Activated CD4-positive, CD25-positive, alpha-beta regulatory T cell treated with anti-CD3 and anti-CD28 coated beads, Interleukin-2, amount 50 U/mL, for 24 hours (primary cell): ENCODE measurements at regions not wholly inside any gene's neighbourhood (a gene's known extent, or its start where the extent isn't known, plus 50 kb on each side); places are given as distances from the start of the nearest gene placed in this dataset.
"Not testable (repeated sequence)": the region's sequence is repeated elsewhere in the genome, so short reads cannot be mapped to it uniquely, and the experiment has no call there.

Source experiments
- ATAC-seq, 2 donors: fragments of 150-1000 bp; cut with Tn5 transposase; one replicate each; pipeline ENCODE4 v1.10.0; 2021; ENCODE audit warnings: mild to moderate bottlenecking in 1 of 2, moderate library complexity in 1 of 2

- ATAC-seq, result no peak
Measured at GRCh38 chr5:104353371-104353770, 790.8 kb upstream of the NUDT12 start.

GRCh38 chr5:104352954-104353353 lies 790.4 kb upstream of the NUDT12 start:
- ATAC-seq, result no peak

DNA sequence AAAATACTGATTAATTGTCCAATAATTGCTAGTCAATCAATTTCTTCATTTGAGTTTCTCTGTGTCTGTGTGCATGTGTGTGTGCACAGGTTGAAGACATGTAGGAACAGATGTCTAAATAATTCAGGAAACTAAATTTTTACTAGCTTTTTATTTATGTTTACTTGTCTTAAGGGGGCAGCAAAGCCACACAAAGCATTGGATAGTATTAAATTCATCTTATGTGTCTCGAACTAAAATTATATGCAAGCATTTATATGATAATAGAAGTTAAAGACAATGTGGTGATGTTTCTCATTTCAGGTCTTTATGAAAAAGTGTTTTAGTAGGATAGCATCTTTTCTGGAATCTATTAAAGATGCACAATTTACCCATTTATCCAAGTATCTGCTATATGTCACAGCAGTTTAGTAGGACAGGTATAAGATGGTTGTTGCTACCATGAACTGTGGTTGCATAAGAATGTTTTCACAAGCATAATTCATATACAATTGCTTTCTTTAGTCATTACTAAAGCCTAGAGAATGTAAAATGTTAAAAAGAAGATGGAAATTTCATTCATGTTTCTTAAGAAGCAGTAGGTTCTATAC lies 784.6 kb upstream of the NUDT12 start:
- ATAC-seq, result no peak

DNA sequence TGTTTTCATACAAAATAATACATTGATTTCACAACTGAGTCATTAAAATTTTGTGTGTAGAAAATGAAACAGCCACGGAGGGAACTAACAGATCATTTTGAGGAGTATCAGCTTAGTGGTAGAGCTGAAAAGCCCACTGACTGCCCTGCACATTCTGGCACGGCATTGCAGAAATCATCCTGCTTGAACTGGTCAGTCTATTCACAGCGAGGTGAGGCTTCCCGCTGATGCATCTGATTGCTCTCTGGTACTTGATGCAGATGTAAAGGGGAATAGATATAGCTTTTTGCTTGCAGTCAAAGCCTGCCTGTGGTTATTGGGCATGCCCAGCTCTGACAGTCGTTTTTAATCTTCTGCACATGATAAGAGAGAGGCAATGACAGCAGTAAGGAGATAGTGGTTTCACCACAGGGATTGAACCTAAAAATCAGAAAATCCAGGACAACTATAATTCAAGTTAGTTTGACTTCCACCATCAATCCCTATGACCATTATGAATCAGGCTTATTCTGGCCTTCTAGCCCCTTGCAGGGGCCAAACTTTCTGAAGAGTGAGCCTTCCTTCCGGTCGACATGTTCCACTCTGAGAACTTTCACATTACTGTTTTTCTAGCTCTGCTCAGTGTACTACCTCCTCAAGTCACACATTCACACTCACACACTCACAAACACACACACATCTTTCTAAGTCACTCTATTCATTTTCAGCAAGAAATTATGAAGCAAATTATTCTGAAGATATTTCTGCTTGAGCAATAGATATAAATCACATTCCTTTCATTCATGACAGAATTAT lies 782.8 kb upstream of the NUDT12 start:
- no peak for ATAC-seq

DNA sequence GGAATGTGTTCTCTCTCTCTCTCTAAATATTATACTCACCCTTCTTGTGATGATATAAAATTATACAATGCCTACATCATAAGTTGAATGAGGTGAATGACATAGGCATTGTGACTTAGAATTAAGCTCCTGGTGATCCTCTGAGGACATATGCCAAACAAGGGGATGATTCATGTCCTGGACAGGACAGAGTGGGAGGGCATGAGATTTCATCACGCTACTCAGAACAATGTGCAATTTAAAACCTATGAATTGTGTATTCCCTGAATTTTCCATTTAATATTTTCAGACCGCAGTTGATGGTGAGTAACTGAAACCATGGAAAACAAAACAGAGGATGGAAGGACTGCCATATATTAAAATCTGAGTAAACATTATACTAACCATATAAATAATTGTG lies 782.2 kb upstream of the NUDT12 start:
- no peak for ATAC-seq

DNA sequence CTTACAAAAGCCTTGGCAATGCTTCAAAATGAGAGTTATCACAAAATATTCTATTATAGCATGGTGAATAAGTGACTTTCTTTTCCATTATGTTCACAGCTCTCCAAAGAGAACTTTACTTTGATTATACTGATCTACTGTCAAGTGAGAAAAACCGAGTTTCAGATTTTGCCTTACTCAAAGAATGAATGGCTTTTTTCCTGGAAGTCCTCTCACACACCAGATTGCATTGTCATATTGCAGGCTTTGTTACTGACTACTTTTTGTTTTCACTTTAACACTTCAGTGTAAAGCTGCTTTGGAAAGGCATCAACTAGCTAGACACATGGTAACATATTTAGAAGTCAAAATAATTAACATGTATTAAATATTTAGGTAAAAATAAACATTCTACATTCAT lies 765.2 kb upstream of the NUDT12 start:
- ATAC-seq, result no peak

GRCh38 chr5:104326966-104327365 lies 764.4 kb upstream of the NUDT12 start:
- ATAC-seq, result no peak

GRCh38 chr5:104325356-104325755 lies 762.8 kb upstream of the NUDT12 start:
- ATAC-seq, result no peak

DNA sequence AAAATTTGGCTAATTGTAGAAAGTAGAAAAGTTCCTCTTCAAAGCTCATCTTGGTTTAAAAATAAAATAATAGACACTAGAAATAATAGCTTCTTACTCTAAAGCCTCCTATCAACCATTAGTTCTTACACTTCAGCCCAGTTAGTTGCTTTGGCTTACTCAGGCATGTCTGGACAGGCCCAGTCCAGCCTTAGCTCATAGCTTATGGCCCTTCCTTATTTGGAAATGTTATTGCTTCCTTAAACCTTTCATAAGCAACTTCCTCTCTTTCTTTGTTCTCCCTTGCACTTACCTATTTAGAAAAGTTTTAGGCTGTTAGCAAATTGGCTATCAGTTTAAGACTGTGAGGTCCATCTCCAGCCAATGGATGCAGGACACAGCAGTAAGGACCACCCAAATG lies 754.1 kb upstream of the NUDT12 start:
- ATAC-seq, result not testable (repeated sequence)

DNA sequence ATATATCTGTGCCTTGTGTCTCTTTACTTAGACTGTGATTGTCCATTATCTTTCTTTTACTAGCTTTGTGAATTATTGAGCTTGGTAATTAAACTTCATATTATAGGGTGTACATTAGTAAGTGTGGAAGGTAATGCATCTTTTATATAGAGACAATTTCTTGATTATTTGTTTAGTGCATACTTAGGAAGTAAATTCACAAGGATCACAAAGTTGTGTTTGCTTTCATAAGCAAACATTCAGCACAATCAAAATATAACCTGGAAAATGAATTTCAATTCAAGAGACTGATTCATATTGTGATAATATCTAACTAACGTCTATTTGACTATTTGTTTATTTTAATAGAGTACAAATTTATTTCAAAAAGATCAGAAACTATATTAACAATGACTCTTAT lies 749.9 kb upstream of the NUDT12 start:
- ATAC-seq, result no peak

GRCh38 chr5:104305602-104306001 lies 743.0 kb upstream of the NUDT12 start:
- no peak for ATAC-seq

- no peak for ATAC-seq
Measured at GRCh38 chr5:104299998-104300706, 737.6 kb upstream of the NUDT12 start.

DNA sequence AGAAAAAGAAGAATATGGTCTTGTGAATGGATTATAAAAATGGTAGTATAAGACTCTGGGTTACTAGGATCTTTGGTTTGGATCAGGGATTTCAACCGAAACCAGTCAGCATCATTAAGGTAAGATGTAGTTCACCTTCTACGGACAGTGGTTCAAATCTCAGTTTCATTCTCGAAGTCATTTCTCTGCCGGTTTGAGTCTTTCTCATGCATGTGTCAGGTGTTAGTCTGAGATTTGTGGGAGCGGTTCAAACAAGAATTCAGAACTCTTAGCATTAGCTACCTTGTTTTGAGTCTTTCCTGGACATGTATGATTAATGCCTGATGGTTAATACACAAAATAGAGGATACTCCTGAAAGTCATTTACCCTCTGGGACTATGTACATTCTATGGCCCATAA lies 735.9 kb upstream of the NUDT12 start:
- ATAC-seq, result no peak

DNA sequence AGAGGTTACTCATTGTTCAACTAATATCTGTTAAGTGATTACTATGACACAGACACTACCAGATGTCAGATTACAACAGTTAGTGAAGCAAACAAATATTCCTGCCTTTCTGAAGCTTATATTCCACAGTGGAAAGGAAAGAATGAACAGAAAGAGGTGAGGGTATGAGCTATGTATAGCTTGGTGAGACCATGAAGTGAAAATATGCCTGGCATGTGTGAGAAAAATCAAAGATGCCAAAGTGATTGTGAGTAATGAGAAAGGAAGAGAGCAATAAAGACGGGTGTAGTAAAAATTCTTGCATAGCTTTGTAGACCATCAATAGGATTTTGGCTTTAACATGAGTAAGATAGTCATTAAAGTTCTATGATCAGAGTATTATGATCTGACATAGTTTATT lies 734.5 kb upstream of the NUDT12 start:
- ATAC-seq, result no peak

- ATAC-seq, result no peak
Measured at GRCh38 chr5:104295991-104296390, 733.4 kb upstream of the NUDT12 start.

GRCh38 chr5:104283136-104283535 lies 720.5 kb upstream of the NUDT12 start:
- no peak for ATAC-seq

GRCh38 chr5:104273725-104274124 lies 711.1 kb upstream of the NUDT12 start:
- ATAC-seq, result no peak

DNA sequence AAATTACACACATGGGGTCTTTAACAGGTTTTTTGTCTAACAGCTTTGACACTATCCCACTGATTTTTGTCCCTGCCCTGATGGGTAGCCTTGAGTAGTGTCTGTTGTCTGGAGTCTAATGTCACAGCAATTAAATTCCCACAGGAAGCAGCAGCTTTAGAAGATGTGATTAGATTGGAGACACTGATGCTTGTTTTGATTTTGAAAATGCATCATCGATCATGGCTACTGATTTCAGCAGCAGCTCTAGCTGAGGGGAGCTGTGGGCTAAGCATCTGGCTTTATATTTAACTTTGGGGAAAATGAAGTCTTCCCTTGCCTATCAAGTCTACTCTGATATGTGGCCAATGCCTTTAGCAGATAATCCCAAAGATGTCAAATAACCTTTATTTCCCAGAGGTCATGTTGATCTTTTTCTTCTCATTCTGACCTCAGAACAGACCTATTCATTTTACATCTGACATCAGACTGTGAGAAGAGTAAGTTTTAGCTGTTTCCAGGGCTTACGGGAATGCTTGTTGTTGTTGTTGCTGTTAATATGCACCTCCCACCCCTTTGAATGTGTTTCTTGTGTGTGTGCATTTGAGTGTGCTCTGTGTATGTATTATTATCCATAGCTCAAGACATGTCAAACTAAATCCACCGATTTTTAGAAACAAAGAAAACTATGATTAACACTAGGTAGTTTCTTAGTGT lies 704.9 kb upstream of the NUDT12 start:
- no peak for ATAC-seq

GRCh38 chr5:104266161-104266560 lies 703.6 kb upstream of the NUDT12 start:
- ATAC-seq, result no peak

DNA sequence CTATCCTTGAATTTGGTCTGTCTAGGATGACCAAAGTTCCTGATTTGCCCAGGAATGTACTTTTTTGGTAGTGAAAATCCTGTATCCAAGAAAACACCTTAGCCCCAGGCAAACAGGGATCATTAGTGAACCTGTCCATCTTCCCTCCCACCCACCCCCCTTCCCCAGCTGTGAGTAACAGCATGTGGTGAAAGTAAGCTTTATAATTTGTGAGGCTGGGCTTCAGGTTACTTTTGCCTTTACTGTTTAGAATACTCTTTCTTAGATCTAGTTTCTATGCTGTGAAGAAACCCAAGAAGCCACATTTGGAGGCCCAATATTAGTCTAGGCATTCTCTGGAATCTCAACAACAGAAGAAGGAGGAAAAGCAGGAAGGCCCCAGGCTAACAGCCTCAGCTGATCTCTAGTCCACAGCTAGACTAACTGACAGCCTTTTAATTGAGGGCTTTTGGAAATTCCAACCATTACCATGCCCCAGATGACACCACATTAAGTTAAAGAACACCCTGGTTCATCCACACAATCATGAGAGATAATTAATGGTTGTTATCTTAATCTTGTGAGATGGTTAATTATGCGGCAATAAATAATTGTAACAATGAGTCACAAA lies 703.0 kb upstream of the NUDT12 start:
- no peak for ATAC-seq

DNA sequence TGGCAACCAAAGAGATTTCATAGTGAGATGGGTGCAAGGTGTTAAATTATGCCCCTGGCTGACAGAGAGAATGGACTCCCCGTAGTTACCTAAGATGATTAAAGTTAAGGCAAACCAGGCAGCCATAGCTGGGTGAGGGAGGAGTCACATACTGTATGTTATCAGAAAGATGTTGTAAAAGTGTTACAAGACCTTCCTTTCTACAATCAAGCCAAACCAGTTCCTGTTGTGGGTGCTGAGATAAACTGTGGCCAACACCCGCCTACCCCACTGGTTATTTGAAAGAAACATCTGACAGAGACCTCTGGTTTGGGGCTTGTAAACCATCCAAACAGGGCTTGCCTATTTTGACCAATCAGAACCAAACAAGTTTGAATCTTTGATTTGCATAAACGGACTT lies 684.7 kb upstream of the NUDT12 start:
- ATAC-seq, result no peak

DNA sequence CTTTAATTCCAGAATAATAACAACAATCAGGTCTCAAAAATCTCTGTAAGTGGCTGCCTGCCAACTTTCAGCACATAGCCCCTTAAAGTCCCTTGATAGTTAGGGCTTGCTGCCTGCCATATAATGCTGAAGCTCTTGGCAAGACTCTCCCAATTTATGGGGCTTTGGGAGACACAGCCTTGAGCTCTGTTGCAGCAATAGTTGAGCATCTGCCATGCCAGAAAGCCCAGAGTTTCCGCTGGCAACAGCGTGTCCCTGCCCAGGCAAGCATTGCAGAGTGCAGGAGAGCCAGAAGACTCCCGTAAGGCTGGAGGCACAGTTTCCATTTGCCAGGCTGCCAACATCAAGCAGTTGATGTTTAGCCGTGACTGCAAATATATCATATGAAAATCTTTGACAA lies 678.5 kb upstream of the NUDT12 start:
- no peak for ATAC-seq

- no peak for ATAC-seq
Measured at GRCh38 chr5:104237586-104237985, 675.0 kb upstream of the NUDT12 start.
